ENCODE measurements at regions not wholly inside any gene's neighbourhood (a gene's known extent, or its start where the extent isn't known, plus 50 kb on each side); places are given as distances from the start of the nearest gene placed in this dataset.

DNA sequence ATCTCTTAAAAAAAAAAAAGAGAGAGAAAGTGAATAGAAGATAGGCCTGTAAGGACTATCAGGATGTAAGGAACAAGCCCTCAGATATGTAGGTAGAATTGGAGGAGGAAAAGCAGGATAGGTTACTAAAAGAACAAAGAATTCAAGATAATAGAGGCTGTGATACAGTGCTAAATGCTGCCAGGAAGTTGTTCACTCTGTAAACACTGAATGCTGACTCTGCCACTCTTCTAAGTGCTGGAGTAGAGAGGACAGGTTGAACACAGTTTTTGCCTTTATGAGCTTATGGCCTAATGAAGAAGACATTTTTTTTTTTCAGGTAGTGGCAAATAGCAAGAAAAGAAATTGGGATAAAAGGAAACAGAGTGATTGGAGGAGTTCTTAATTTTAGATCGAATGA, 90.6 kb upstream of the ZNF678 start:
- no peak overlapping the region for H2AFZ ChIP-seq (ENCODE audit: low read length, unreplicated experiment)
- H3K4me1 ChIP-seq (ENCODE audit: control insufficient read depth, insufficient read depth, low read length, unreplicated experiment) = no peaks in the 10 kb centered on the region
- no peaks in the 10 kb centered on the region for H3K79me2 ChIP-seq (ENCODE audit: control insufficient read depth, insufficient read depth, low read length, unreplicated experiment)
- no peaks in the 10 kb centered on the region for H3K36me3 ChIP-seq (ENCODE audit: insufficient read depth, low read length)
- H3K27ac ChIP-seq (ENCODE audit: low read depth, low read length) = no peak overlapping the region
- peaks cover 80% of the 10 kb centered on the region for H3K27me3 ChIP-seq (ENCODE audit: insufficient read depth, low read length)
- H3K4me3 ChIP-seq (ENCODE audit: low read depth, low read length) = no peak overlapping the region

DNA sequence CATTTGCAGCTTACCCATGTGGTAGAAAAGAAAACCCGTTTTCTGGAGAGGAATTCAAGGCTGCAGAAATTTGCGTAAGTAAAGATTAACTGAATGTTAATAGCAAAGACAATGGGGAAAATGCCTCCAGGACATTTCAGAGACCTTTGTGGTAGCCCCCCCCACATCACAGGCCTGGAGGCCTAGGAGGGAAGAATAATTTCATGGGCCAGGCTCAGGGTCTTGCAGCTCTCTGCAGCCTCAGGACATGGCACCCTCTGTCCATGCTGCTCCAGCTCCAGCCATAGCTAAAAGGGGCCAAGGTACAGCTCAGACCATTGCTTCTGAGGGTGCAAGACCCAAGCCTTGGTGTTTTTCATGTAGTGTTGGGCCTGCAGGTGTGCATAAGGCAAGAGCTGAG, 92.7 kb upstream of the ZNF678 start:
- H3K36me3 ChIP-seq (ENCODE audit: insufficient read depth, low read length) = no peaks in the 10 kb centered on the region
- H2AFZ ChIP-seq (ENCODE audit: low read length, unreplicated experiment) = no peak overlapping the region
- H3K4me1 ChIP-seq (ENCODE audit: control insufficient read depth, insufficient read depth, low read length, unreplicated experiment) = no peaks in the 10 kb centered on the region
- H3K4me3 ChIP-seq (ENCODE audit: low read depth, low read length) = no peak overlapping the region
- no peaks in the 10 kb centered on the region for H3K79me2 ChIP-seq (ENCODE audit: control insufficient read depth, insufficient read depth, low read length, unreplicated experiment)
- no peak overlapping the region for H3K27ac ChIP-seq (ENCODE audit: low read depth, low read length)
- peaks cover 87% of the 10 kb centered on the region for H3K27me3 ChIP-seq (ENCODE audit: insufficient read depth, low read length)

DNA sequence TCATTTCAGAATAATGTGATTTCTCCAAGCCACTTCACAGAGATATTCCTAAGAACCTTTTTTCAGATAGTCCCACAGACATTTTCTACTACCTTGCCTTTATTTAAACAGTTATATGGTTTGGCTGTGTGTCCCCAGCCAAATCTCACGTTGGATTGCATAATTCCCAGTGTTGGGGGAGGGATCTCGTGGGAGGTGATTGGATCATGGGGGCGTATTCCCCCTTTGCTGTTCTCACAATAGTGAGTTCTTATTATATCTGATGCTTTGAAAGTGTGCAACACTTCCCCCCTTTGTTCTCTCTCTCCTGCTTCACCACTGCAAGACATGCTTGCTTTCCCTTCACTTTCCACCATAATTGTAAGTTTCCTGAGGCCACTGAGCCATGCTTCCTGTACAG, 93.6 kb upstream of the ZNF678 start:
- Histone ChIP-seq H2AFZ (ENCODE audit: low read length, unreplicated experiment) (no peak overlapping the region), H3K79me2 (ENCODE audit: control insufficient read depth, insufficient read depth, low read length, unreplicated experiment) (no peaks in the 10 kb centered on the region), H3K27me3 (ENCODE audit: insufficient read depth, low read length) (peaks cover 89% of the 10 kb centered on the region), H3K4me1 (ENCODE audit: control insufficient read depth, insufficient read depth, low read length, unreplicated experiment) (no peaks in the 10 kb centered on the region), H3K27ac (ENCODE audit: low read depth, low read length) (no peak overlapping the region), H3K36me3 (ENCODE audit: insufficient read depth, low read length) (no peaks in the 10 kb centered on the region), H3K4me3 (ENCODE audit: low read depth, low read length) (no peak overlapping the region)

DNA sequence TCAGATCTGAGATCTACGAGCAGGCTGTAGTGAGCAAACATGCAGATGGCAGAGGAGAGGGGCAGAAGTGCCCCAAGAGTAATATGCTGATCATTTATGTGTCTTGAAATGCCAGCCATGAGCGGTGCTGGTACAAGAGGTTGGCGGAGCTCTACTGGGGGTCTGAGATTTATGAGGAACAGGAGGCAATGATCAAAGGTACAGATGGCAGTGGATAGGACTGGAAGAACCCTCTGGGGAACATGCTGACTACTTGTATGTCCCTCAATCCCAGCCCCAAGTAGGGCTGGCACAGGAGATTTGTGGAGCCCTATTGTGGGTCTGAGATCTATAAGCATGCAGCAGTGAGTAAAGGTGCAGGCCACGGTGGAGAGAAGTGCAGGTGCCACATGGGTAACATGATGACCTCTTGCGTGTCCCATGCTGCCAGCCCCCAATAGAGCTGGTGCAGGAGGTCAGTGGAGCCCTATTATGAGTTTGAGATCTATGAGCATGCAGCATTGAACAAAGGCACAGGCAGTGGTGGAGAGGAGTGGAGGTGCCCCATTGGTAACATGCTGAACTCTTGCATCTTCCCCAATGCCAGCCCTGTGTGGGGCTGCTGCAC, 97.2 kb upstream of the ZNF678 start:
- no peak overlapping the region for H3K4me3 ChIP-seq (ENCODE audit: low read depth, low read length)
- H2AFZ ChIP-seq (ENCODE audit: low read length, unreplicated experiment) = no peak overlapping the region
- no peaks in the 10 kb centered on the region for H3K36me3 ChIP-seq (ENCODE audit: insufficient read depth, low read length)
- H3K27ac ChIP-seq (ENCODE audit: low read depth, low read length) = no peak overlapping the region
- no peaks in the 10 kb centered on the region for H3K79me2 ChIP-seq (ENCODE audit: control insufficient read depth, insufficient read depth, low read length, unreplicated experiment)
- H3K4me1 ChIP-seq (ENCODE audit: control insufficient read depth, insufficient read depth, low read length, unreplicated experiment) = no peaks in the 10 kb centered on the region
- H3K27me3 ChIP-seq (ENCODE audit: insufficient read depth, low read length) = peaks cover 94% of the 10 kb centered on the region

DNA sequence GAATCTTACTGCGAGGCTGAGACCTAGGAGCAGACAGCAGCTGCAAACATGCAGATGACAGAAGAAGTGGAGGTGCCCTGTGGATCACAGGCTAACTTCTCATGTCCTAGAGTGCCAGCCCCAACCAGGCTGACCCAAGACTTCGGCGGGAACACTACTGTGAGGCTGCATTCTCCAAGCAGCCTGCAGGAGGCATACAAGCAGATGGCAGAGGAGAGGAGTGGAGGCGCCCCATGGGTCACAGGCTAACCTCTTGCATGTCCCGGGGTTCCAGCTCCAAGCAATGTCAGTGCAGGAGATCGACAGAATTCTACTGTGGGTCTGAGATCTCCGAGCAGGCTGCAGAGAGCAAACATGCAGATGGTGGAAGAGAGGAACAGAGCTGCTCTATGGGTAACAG, 98.1 kb upstream of the ZNF678 start:
- H3K27me3 ChIP-seq (ENCODE audit: insufficient read depth, low read length) = peaks cover 88% of the 10 kb centered on the region
- no peaks in the 10 kb centered on the region for H3K4me1 ChIP-seq (ENCODE audit: control insufficient read depth, insufficient read depth, low read length, unreplicated experiment)
- no peaks in the 10 kb centered on the region for H3K79me2 ChIP-seq (ENCODE audit: control insufficient read depth, insufficient read depth, low read length, unreplicated experiment)
- no peaks in the 10 kb centered on the region for H3K36me3 ChIP-seq (ENCODE audit: insufficient read depth, low read length)
- no peak overlapping the region for H2AFZ ChIP-seq (ENCODE audit: low read length, unreplicated experiment)
- no peak overlapping the region for H3K27ac ChIP-seq (ENCODE audit: low read depth, low read length)
- no peak overlapping the region for H3K4me3 ChIP-seq (ENCODE audit: low read depth, low read length)

DNA sequence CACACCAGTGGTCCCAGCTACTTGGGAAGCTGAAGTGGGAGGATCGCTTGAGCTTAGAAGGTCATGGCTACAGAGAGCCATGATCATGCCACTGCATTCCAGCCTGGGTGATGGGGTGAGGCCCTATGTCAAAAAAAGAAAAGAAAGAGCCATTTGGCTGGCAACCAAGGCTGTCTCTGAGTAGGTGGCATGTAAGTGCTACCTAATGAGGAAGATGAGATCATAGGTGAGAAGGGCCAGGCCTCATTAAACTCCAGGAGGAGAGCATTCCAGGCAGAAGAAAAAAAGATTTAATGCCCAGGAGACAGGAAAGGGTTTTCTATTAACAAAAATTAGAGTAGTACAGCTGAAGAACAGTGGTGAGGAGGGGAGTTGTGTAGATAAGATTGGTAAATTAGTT, 103.4 kb upstream of the ZNF678 start:
- no peak overlapping the region for H2AFZ ChIP-seq (ENCODE audit: low read length, unreplicated experiment)
- no peak overlapping the region for H3K27ac ChIP-seq (ENCODE audit: low read depth, low read length)
- H3K4me1 ChIP-seq (ENCODE audit: control insufficient read depth, insufficient read depth, low read length, unreplicated experiment) = no peaks in the 10 kb centered on the region
- peaks cover 76% of the 10 kb centered on the region for H3K27me3 ChIP-seq (ENCODE audit: insufficient read depth, low read length)
- H3K79me2 ChIP-seq (ENCODE audit: control insufficient read depth, insufficient read depth, low read length, unreplicated experiment) = no peaks in the 10 kb centered on the region
- no peak overlapping the region for H3K4me3 ChIP-seq (ENCODE audit: low read depth, low read length)
- H3K36me3 ChIP-seq (ENCODE audit: insufficient read depth, low read length) = no peaks in the 10 kb centered on the region

DNA sequence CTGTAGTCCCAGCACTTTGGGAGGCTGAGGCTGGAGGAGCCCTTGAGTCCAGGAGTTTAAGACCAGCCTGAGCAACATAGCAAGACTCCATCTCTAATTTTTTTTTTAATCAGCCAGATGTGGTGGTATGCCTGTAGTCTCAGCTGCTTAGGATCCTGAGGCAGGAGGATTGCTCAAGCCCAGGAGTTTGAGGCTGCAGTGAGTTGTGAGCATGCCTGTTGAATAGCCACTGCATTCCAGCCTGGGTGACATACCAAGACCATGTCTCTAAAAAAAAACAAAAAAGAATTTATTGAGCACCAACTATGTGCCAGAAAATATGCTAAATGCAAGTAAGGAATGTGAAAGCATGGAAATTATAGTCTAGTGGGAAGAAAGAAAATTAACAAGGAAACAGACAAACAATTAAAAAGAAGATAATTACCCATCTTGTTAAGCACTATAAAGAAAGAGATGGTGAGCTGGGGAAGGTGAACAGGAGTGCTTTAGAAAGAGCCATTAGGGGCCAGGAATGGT, 104.0 kb upstream of the ZNF678 start:
- H3K27me3 ChIP-seq (ENCODE audit: insufficient read depth, low read length) = peaks cover 76% of the 10 kb centered on the region

DNA sequence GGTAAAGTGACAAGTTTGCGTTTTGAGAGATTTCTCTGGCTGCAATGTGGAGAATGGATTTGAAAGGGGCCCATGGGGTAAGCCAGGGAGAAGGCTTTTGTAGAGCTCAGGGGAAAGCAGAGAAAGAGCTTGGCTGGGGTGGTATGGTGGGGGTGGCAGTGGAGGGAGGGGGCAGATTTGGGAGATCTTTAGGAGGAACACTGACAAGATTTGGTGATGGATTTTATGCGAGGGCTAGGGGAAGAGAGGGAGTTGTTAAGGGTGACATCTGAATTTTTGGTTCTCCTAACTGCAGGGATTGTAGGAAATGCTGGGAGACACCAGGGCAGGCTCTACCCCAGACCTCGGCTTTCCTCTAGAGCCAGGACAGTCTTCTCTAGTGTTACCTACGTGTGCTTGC, 108.7 kb upstream of the ZNF678 start:
- H3K4me1 ChIP-seq (ENCODE audit: control insufficient read depth, insufficient read depth, low read length, unreplicated experiment) = no peaks in the 10 kb centered on the region
- no peak overlapping the region for H3K27ac ChIP-seq (ENCODE audit: low read depth, low read length)

More for the DNA sequence above, 104.0 kb upstream of the ZNF678 start:
- no peaks in the 10 kb centered on the region for H3K36me3 ChIP-seq (ENCODE audit: insufficient read depth, low read length)
- no peak overlapping the region for H3K4me3 ChIP-seq (ENCODE audit: low read depth, low read length)
- no peaks in the 10 kb centered on the region for H3K4me1 ChIP-seq (ENCODE audit: control insufficient read depth, insufficient read depth, low read length, unreplicated experiment)
- H3K27ac ChIP-seq (ENCODE audit: low read depth, low read length) = no peak overlapping the region
- no peaks in the 10 kb centered on the region for H3K79me2 ChIP-seq (ENCODE audit: control insufficient read depth, insufficient read depth, low read length, unreplicated experiment)
- no peak overlapping the region for H2AFZ ChIP-seq (ENCODE audit: low read length, unreplicated experiment)

DNA sequence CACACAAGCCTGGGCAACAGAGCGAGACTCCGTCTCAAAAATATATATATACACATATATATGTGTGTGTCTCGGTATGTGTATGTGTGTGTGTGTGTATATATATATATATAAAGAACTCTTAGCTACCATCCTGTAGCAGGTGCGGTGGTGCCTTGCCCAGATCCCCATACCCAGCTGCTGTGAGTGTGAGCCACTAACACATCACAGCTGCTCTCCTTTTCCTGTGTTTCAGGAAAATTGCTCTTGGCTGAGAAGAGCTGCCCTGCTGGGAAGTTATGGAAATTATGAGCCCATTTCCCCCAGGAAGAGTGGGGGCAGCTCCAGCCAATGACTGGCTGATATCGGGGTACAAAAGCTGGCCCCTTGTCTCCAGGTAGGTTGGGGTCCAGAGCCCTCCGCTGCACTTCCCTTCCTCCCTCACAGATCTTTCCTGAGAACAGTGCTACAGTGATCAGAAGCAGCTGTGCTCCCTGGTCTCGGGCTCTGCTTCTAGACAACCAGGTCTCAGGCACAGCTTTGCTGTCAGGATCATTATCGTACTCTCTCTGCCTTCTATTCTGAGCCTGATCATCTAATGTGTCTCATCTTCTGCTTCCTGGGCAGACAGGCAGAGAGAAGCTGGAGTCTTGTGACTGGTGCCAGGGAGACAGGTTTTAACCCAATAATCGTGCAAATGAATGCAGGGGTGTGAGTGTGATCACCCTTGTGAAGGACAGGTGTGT, 109.6 kb upstream of the ZNF678 start:
- H3K79me2 ChIP-seq (ENCODE audit: control insufficient read depth, insufficient read depth, low read length, unreplicated experiment) = no peaks in the 10 kb centered on the region

More for the DNA sequence above, 108.7 kb upstream of the ZNF678 start:
- Histone ChIP-seq H3K36me3 (ENCODE audit: insufficient read depth, low read length) (no peaks in the 10 kb centered on the region), H2AFZ (ENCODE audit: low read length, unreplicated experiment) (no peak overlapping the region), H3K27me3 (ENCODE audit: insufficient read depth, low read length) (peaks cover 75% of the 10 kb centered on the region), H3K4me3 (ENCODE audit: low read depth, low read length) (no peak overlapping the region), H3K79me2 (ENCODE audit: control insufficient read depth, insufficient read depth, low read length, unreplicated experiment) (no peaks in the 10 kb centered on the region)

DNA sequence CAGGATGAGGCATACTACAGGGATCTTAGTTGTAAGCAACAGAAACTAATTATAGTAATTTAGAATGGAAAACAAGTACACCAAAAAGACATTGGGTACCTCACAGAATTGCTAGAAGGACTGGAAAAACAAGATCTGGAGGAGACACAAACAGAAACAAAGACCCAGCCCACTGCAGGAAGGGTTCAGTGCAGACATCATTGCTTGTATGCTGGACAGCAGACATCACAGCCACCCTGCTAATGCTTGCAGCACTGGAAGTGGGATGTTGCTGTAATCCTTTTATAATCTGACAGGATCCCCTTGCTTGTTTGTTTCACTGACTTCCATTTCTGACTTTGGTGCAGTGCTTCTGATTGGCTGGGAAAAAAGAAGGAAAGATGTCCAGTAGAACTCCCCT, 111.4 kb upstream of the ZNF678 start:
- no peaks in the 10 kb centered on the region for H3K79me2 ChIP-seq (ENCODE audit: control insufficient read depth, insufficient read depth, low read length, unreplicated experiment)
- H3K27ac ChIP-seq (ENCODE audit: low read depth, low read length) = no peak overlapping the region
- H3K4me1 ChIP-seq (ENCODE audit: control insufficient read depth, insufficient read depth, low read length, unreplicated experiment) = no peaks in the 10 kb centered on the region

More for the DNA sequence above, 109.6 kb upstream of the ZNF678 start:
- Histone ChIP-seq H3K36me3 (ENCODE audit: insufficient read depth, low read length) (no peaks in the 10 kb centered on the region), H2AFZ (ENCODE audit: low read length, unreplicated experiment) (no peak overlapping the region), H3K27ac (ENCODE audit: low read depth, low read length) (no peak overlapping the region), H3K4me3 (ENCODE audit: low read depth, low read length) (no peak overlapping the region), H3K4me1 (ENCODE audit: control insufficient read depth, insufficient read depth, low read length, unreplicated experiment) (no peaks in the 10 kb centered on the region), H3K27me3 (ENCODE audit: insufficient read depth, low read length) (peaks cover 71% of the 10 kb centered on the region)

DNA sequence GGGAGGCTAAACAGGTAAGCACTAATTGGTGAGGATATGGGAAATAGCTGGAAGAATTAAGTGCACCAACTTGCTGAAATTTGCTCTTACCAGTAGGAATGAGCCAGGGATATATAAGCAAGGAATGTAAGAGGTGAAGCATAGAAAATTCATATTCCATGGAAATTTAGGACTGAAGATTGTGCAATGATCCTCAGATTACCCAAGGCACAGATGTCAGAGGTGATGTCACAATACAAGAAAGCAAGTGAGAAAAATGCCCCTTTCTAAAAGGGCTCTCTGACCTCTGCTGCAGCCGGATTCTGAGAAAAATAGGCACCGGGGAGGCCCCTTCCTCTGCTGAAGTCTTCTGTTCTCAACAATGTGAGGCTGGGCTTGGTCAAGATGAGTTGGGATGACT, 112.3 kb upstream of the ZNF678 start:
- no peaks in the 10 kb centered on the region for H3K4me1 ChIP-seq (ENCODE audit: control insufficient read depth, insufficient read depth, low read length, unreplicated experiment)
- H2AFZ ChIP-seq (ENCODE audit: low read length, unreplicated experiment) = no peak overlapping the region
- H3K27ac ChIP-seq (ENCODE audit: low read depth, low read length) = no peak overlapping the region
- no peaks in the 10 kb centered on the region for H3K36me3 ChIP-seq (ENCODE audit: insufficient read depth, low read length)
- H3K27me3 ChIP-seq (ENCODE audit: insufficient read depth, low read length) = peaks cover 49% of the 10 kb centered on the region
- H3K79me2 ChIP-seq (ENCODE audit: control insufficient read depth, insufficient read depth, low read length, unreplicated experiment) = no peaks in the 10 kb centered on the region
- H3K4me3 ChIP-seq (ENCODE audit: low read depth, low read length) = no peak overlapping the region

More for the DNA sequence above, 111.4 kb upstream of the ZNF678 start:
- no peak overlapping the region for H2AFZ ChIP-seq (ENCODE audit: low read length, unreplicated experiment)
- H3K36me3 ChIP-seq (ENCODE audit: insufficient read depth, low read length) = no peaks in the 10 kb centered on the region
- H3K27me3 ChIP-seq (ENCODE audit: insufficient read depth, low read length) = peaks cover 57% of the 10 kb centered on the region
- H3K4me3 ChIP-seq (ENCODE audit: low read depth, low read length) = no peak overlapping the region

Measured in ACC112 (cell line).